ENCODE measurements at regions not wholly inside any gene's neighbourhood (a gene's known extent, or its start where the extent isn't known, plus 50 kb on each side); places are given as distances from the start of the nearest gene placed in this dataset.
A peak's percentile ranks its signal among the peaks of the same experiment; 100 is the strongest.

- TF ChIP-seq REST (IDR thresholded peaks at IDR 0.05; ENCODE audit: insufficient read depth in 1 of 2, low read depth in 2 of 2, low read length in 1 of 2) (no peak), CTCF (IDR thresholded peaks at IDR 0.05) (no peak), TCF7L2 (IDR thresholded peaks at IDR 0.05; ENCODE audit: low read depth, low read length) (no peak), SIN3A (IDR thresholded peaks at IDR 0.05; ENCODE audit: borderline replicate concordance, insufficient read depth, low read depth, low read length) (no peak), POLR2AphosphoS5 (IDR thresholded peaks at IDR 0.05; ENCODE audit: low read depth, low read length) (no peak)
- in situ Hi-C loops (cut with HindIII; ENCODE audit: low pct_unique_long_range_greater_than_20kb, low sequenced_read_pairs): no loop called here
- no peaks in the 10 kb centered on the region for H3K36me3 ChIP-seq (ENCODE audit: control insufficient read depth, insufficient read depth, low read length)
- H3K4me1 ChIP-seq (ENCODE audit: control insufficient read depth, insufficient read depth, low read length): no peaks in the 10 kb centered on the region
- no peak overlapping the region for H3K27ac ChIP-seq (ENCODE audit: low read length)
- H3K27me3 ChIP-seq (ENCODE audit: control insufficient read depth, insufficient read depth, low read length): no peaks in the 10 kb centered on the region
- DNase-seq (ENCODE audit: low read depth, low spot score): no peak
- ChIA-PET CTCF (no interaction called here), POLR2A (no interaction called here)
- no peak overlapping the region for H3K4me3 ChIP-seq (ENCODE audit: low read depth in 2 of 2, low read length in 2 of 2)
- BruUV-seq (replicated peaks): no TSS peak
- H3K9me3 ChIP-seq (ENCODE audit: control insufficient read depth, insufficient read depth, low read depth, low read length): no peaks in the 10 kb centered on the region
- intact Hi-C loops (cut with micrococcal nuclease; ENCODE audit: unreplicated experiment): no loop called here
- ATAC-seq: no peak
These were observed 396.8 kb downstream of the TRAM1L1 start for GRCh38 chr4:116688536-116688935.

GRCh38 chr4:116668190-116668589, 417.2 kb downstream of the TRAM1L1 start:
- intact Hi-C loops (cut with micrococcal nuclease; ENCODE audit: unreplicated experiment): no loop called here
- ATAC-seq: no peak

More at GRCh38 chr4:116668190-116668589, 417.2 kb downstream of the TRAM1L1 start:
- Histone ChIP-seq H3K27ac (ENCODE audit: low read length) (no peak overlapping the region), H3K4me3 (ENCODE audit: low read depth in 2 of 2, low read length in 2 of 2) (no peak overlapping the region), H3K4me1 (ENCODE audit: control insufficient read depth, insufficient read depth, low read length) (no peaks in the 10 kb centered on the region), H3K9me3 (ENCODE audit: control insufficient read depth, insufficient read depth, low read depth, low read length) (no peaks in the 10 kb centered on the region), H3K36me3 (ENCODE audit: control insufficient read depth, insufficient read depth, low read length) (no peaks in the 10 kb centered on the region), H3K27me3 (ENCODE audit: control insufficient read depth, insufficient read depth, low read length) (no peaks in the 10 kb centered on the region)
- POLR2A ChIA-PET: no interaction called here
- BruUV-seq (replicated peaks): no TSS peak
- in situ Hi-C loops (cut with HindIII; ENCODE audit: low pct_unique_long_range_greater_than_20kb, low sequenced_read_pairs): no loop called here
- TF ChIP-seq TCF7L2 (IDR thresholded peaks at IDR 0.05; ENCODE audit: low read depth, low read length) (no peak), REST (IDR thresholded peaks at IDR 0.05; ENCODE audit: insufficient read depth in 1 of 2, low read depth in 2 of 2, low read length in 1 of 2) (no peak), CTCF (IDR thresholded peaks at IDR 0.05) (0 out of 2 replicates have a peak, but pooled peaks have one; percentile 6), POLR2AphosphoS5 (IDR thresholded peaks at IDR 0.05; ENCODE audit: low read depth, low read length) (no peak)
- no peak for DNase-seq (ENCODE audit: low read depth, low spot score)
- CTCF ChIA-PET: no interaction called here
